OCI-LY7 (cell line): ENCODE measurements at regions not wholly inside any gene's neighbourhood (a gene's known extent, or its start where the extent isn't known, plus 50 kb on each side); places are given as distances from the start of the nearest gene placed in this dataset.

Experiments
- BruUV-seq: library from RNA; stranded (reverse); fragments of 400-500 nt; replicated peaks from 2 replicates; lab custom pipeline; 2021; lab: Mats Ljungman, UMichigan
- CTCF ChIA-PET: fragments of 300-600 bp; sonication (Branson Sonifier 250); formaldehyde crosslinking; loops from one replicate; lab custom pipeline; 2022; ENCODE audit warnings: antibody characterized with exemption; ENCODE audit not compliant: unreplicated experiment; lab: Charles Lee
- POLR2A ChIA-PET: fragments of 300-600 bp; sonication (Branson Sonifier 250); formaldehyde crosslinking; loops from one replicate; lab custom pipeline; 2022; ENCODE audit warnings: antibody characterized with exemption; lab: Charles Lee
- DNase-seq: peaks from one replicate; pipeline ENCODE4 v3.0.0-alpha.2; 2015; ENCODE audit warnings: low spot score
- H2AFZ ChIP-seq: fragments of 200-600 bp; sonication (generic), shearing (Covaris generic); 2 replicates; pipeline ENCODE4 v1.6.1; 2014; ENCODE audit warnings: mild to moderate bottlenecking, antibody characterized with exemption, low read length, moderate library complexity
- H3K27ac ChIP-seq: fragments of 200-600 bp; sonication (generic); 2 replicates; pipeline ENCODE4 v1.5.1; 2014; ENCODE audit warnings: mixed run types, low read depth, mild to moderate bottlenecking, moderate library complexity, low read length, inconsistent platforms; ENCODE audit not compliant: poor library complexity, severe bottlenecking
- H3K36me3 ChIP-seq: fragments of 200-600 bp; sonication (generic); 2 replicates; pipeline ENCODE4 v1.6.1; 2014; ENCODE audit warnings: mild to moderate bottlenecking, antibody characterized with exemption, low read length, moderate library complexity, mixed read lengths; ENCODE audit not compliant: insufficient read depth
- H3K4me1 ChIP-seq: fragments of 200-600 bp; sonication (generic); 2 replicates; pipeline ENCODE4 v1.5.1; 2014; ENCODE audit warnings: mild to moderate bottlenecking, low read length; ENCODE audit not compliant: insufficient read depth, poor library complexity, severe bottlenecking
- H3K4me2 ChIP-seq: fragments of 200-600 bp; sonication (generic); 2 replicates; pipeline ENCODE4 v1.6.1; 2014; ENCODE audit warnings: mild to moderate bottlenecking, low read length
- H3K4me3 ChIP-seq: fragments of 200-600 bp; sonication (generic); 2 replicates; pipeline ENCODE4 v1.5.1; 2014; ENCODE audit warnings: mild to moderate bottlenecking, low read depth, low read length; ENCODE audit not compliant: poor library complexity, severe bottlenecking
- H3K79me2 ChIP-seq: fragments of 200-600 bp; sonication (generic); 2 replicates; pipeline ENCODE4 v1.6.1; 2016; ENCODE audit warnings: low read depth, mild to moderate bottlenecking, low read length, moderate library complexity, mixed read lengths; ENCODE audit not compliant: insufficient read depth
- H3K9me2 ChIP-seq: fragments of 200-600 bp; sonication (generic); 2 replicates; pipeline ENCODE4 v1.6.1; 2016; ENCODE audit warnings: mild to moderate bottlenecking, low read length, mixed read lengths; ENCODE audit not compliant: insufficient read depth
- H3K9me3 ChIP-seq: fragments of 200-600 bp; sonication (generic); 2 replicates; pipeline ENCODE4 v1.6.1; 2014; ENCODE audit warnings: mild to moderate bottlenecking, mixed run types, low read length, mixed read lengths
- H4K20me1 ChIP-seq: fragments of 200-600 bp; sonication (generic); 2 replicates; pipeline ENCODE4 v1.6.1; 2014; ENCODE audit warnings: mild to moderate bottlenecking, antibody characterized with exemption, low read length, moderate library complexity, mixed read lengths; ENCODE audit not compliant: insufficient read depth
- EZH2phosphoT487 ChIP-seq: fragments of 200-600 bp; sonication (generic); IDR thresholded peaks from 2 replicates; pipeline ENCODE4 v1.6.1; 2018; ENCODE audit warnings: low read depth, borderline replicate concordance, mild to moderate bottlenecking, mixed run types, antibody characterized with exemption, low read length, moderate library complexity, mixed read lengths
- intact Hi-C: fragments of 100-400 bp; cut with micrococcal nuclease; formaldehyde crosslinking; loops from one replicate; pipeline ENCODE4 v1.10.0; 2022; ENCODE audit not compliant: unreplicated experiment
- TF ChIP-seq, protein P1 (sequence below): fragments of 200-600 bp; sonication (generic); conservative IDR thresholded peaks from 2 replicates; pipeline ENCODE4 v1.5.1; 2014; ENCODE audit warnings: mild to moderate bottlenecking, antibody characterized with exemption, low read length, moderate library complexity, mixed read lengths

DNA sequence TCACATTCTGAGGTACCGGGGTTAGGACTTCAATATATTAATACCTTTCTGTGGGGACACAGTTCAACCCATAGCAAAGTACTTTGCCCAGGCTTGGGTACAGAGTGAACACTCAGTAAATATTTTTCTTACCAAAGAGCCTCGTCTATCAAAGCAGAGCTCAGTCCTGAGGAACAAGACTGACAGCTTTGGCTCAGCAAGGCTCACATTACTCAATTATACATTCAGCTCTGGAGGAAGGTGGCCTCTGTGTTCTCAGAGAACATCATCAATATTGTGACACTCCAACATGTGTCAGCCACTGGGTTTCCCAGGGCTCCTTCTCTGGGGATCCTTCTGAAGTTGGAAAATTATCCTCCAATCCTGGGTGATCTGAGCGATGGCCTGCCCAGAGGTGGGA, 186.4 kb downstream of the NMUR2 start:
- no peak overlapping the region for H3K27ac ChIP-seq

DNA sequence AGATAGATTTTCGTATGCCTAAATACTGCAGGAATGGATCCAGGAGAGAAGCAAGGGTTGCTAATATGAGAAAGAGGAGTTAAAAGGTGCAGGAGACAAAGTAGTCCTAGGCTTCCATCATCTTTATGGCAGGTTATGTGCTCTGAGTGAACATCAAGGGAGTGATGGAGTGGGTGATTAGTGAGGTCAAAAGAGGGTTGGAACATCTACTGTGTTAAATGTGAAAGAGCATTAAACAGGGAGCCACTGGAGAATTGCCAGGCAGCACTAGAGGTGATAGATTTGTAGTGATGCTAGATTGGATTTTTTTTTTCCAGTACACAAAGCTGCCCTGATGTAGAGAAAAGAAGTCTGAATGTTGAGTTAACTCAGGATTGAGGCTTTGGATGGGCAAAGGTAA, 199.3 kb downstream of the NMUR2 start:
- intact Hi-C loops, result no loop called here
- no peak overlapping the region for H3K27ac ChIP-seq
- no peaks in the 10 kb centered on the region for H3K79me2 ChIP-seq
- H2AFZ ChIP-seq, result no peak overlapping the region
- no peak overlapping the region for H3K4me2 ChIP-seq
- ChIA-PET CTCF (no interaction called here), POLR2A (no interaction called here)
- no peaks in the 10 kb centered on the region for H3K36me3 ChIP-seq
- TF ChIP-seq, protein P1, sequence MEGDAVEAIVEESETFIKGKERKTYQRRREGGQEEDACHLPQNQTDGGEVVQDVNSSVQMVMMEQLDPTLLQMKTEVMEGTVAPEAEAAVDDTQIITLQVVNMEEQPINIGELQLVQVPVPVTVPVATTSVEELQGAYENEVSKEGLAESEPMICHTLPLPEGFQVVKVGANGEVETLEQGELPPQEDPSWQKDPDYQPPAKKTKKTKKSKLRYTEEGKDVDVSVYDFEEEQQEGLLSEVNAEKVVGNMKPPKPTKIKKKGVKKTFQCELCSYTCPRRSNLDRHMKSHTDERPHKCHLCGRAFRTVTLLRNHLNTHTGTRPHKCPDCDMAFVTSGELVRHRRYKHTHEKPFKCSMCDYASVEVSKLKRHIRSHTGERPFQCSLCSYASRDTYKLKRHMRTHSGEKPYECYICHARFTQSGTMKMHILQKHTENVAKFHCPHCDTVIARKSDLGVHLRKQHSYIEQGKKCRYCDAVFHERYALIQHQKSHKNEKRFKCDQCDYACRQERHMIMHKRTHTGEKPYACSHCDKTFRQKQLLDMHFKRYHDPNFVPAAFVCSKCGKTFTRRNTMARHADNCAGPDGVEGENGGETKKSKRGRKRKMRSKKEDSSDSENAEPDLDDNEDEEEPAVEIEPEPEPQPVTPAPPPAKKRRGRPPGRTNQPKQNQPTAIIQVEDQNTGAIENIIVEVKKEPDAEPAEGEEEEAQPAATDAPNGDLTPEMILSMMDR, result no peak
- no peak for TF ChIP-seq EZH2phosphoT487
- no peak overlapping the region for H3K4me3 ChIP-seq
- BruUV-seq, result no TSS peak
- H4K20me1 ChIP-seq, result no peaks in the 10 kb centered on the region
- no peaks in the 10 kb centered on the region for H3K9me3 ChIP-seq
- H3K4me1 ChIP-seq, result no peaks in the 10 kb centered on the region
- no peaks in the 10 kb centered on the region for H3K9me2 ChIP-seq
- DNase-seq, result no peak

More for the DNA sequence above, 186.4 kb downstream of the NMUR2 start:
- H3K36me3 ChIP-seq, result no peaks in the 10 kb centered on the region
- H3K4me3 ChIP-seq, result no peak overlapping the region
- H3K9me2 ChIP-seq, result no peaks in the 10 kb centered on the region
- H3K4me1 ChIP-seq, result no peaks in the 10 kb centered on the region
- H3K4me2 ChIP-seq, result no peak overlapping the region
- no TSS peak for BruUV-seq
- CTCF ChIA-PET, result no interaction called here
- no peaks in the 10 kb centered on the region for H3K79me2 ChIP-seq
- H2AFZ ChIP-seq, result no peak overlapping the region
- no peak for DNase-seq
- POLR2A ChIA-PET, result interaction anchor here (1.4 kb wide), 1 partner anchor 16 kb away, joined by 5 read pairs; no protein-coding TSS in a partner anchor
- H4K20me1 ChIP-seq, result no peaks in the 10 kb centered on the region
- intact Hi-C loops, result no loop called here
- no peaks in the 10 kb centered on the region for H3K9me3 ChIP-seq
- TF ChIP-seq, protein P1, result no peak
- TF ChIP-seq EZH2phosphoT487, result no peak

DNA sequence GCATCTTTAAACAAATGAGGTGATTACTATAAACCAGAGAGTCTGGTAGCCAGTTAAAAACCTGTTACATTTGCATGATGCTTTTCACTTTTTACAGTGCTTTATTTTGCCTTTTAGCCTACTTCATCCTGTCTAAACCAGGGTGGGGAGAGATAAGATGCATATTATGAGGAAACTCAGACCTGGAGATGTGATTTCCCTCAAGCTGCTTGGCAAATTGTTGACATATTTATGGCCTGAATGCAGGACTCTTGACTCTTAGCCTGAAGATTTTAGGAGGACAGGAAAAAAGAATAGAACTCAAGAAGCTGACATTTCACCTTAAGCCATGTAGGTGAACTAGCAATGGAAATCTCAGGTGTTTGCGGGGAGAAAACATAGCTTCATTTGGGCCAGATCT, 202.8 kb downstream of the NMUR2 start:
- H2AFZ ChIP-seq, result no peak overlapping the region
- no peaks in the 10 kb centered on the region for H3K9me2 ChIP-seq
- no peaks in the 10 kb centered on the region for H3K79me2 ChIP-seq
- no peak for TF ChIP-seq EZH2phosphoT487
- TF ChIP-seq, protein P1, result no peak
- no peaks in the 10 kb centered on the region for H4K20me1 ChIP-seq
- ChIA-PET POLR2A (interaction anchor here (1.2 kb wide), 1 partner anchor 17 kb away, joined by 5 read pairs; no protein-coding TSS in a partner anchor), CTCF (no interaction called here)
- H3K36me3 ChIP-seq, result no peaks in the 10 kb centered on the region
- intact Hi-C loops, result no loop called here
- BruUV-seq, result no TSS peak
- no peak for DNase-seq
- H3K4me1 ChIP-seq, result no peaks in the 10 kb centered on the region
- no peak overlapping the region for H3K4me2 ChIP-seq
- H3K4me3 ChIP-seq, result no peak overlapping the region
- H3K27ac ChIP-seq, result no peak overlapping the region
- H3K9me3 ChIP-seq, result no peaks in the 10 kb centered on the region
